BJ (cell line): ENCODE measurements at regions not wholly inside any gene's neighbourhood (a gene's known extent, or its start where the extent isn't known, plus 50 kb on each side); places are given as distances from the start of the nearest gene placed in this dataset.
"Not testable (repeated sequence)": the region's sequence is repeated elsewhere in the genome, so short reads cannot be mapped to it uniquely, and the experiment has no call there.

Experiments
- CTCF ChIA-PET: fragments of 350-600 bp; formaldehyde crosslinking; extraction: SDS; loops from one replicate; lab custom pipeline; 2021; ENCODE audit warnings: antibody characterized with exemption, inconsistent platforms; lab: Yijun Ruan, JAX
- POLR2A ChIA-PET: fragments of 300-600 bp; sonication (Branson Sonifier 250); formaldehyde crosslinking; extraction: SDS; loops from one replicate; lab custom pipeline; 2021; ENCODE audit warnings: antibody characterized with exemption; lab: Charles Lee
- DNase-seq: peaks from one replicate; pipeline ENCODE4 v3.0.0-alpha.2; 2011; ENCODE audit warnings: low read depth
- H3K27me3 ChIP-seq: 2 replicates; pipeline ENCODE4 v1.6.0; 2011; ENCODE audit warnings: low read length; ENCODE audit not compliant: control insufficient read depth, insufficient read depth
- H3K36me3 ChIP-seq: 2 replicates; pipeline ENCODE4 v1.5.1; 2011; ENCODE audit warnings: low read length; ENCODE audit not compliant: control insufficient read depth, insufficient read depth
- H3K4me3 ChIP-seq: 2 replicates; pipeline ENCODE4 v1.5.1; 2011; ENCODE audit warnings: low read depth, mild to moderate bottlenecking, control low read depth, low read length
- CTCF ChIP-seq: IDR thresholded peaks from 2 replicates; pipeline ENCODE4 v1.5.1; 2011; ENCODE audit warnings: low read depth, mild to moderate bottlenecking, control low read depth, inconsistent platforms, low read length, moderate library complexity; ENCODE audit not compliant: insufficient read depth

DNA sequence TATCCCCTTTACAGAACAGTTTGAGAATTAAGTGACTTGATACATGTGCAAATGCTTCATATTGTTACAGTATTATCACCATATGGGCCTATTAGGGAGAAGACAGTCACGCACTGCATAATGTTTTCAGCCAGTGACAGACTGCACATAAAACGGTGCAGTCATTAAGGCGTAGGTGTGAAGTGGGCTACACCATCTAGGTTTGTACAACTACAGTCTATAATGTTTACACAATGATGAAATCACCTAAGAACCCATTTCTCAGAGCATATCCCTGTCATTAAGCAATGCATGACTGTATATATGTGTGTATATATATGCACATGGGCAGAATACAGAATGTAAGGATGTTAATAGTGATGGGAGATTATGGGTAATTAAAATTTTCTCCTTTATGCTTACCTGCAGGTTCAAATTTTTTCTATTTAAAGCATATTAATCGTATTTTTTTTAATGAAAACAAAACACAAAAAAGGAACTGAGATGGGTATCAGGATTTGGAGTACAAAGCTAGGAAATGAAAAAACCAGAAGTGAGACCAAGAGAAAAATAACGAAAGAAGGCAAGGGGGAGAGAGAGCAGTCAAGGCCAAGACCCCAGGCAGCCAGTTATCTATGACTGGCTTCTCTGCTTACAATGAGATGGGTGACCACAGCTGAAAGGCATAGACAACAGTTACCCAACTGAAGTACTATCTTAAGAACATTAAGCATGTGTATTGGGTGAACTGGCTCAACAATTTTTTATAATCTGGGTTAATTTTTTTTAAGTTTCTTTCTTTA lies 122.9 kb upstream of the DAB1 start:
- no peak for DNase-seq
- Histone ChIP-seq H3K27me3 (no peaks in the 10 kb centered on the region), H3K4me3 (no peak overlapping the region), H3K36me3 (no peaks in the 10 kb centered on the region)
- ChIA-PET POLR2A (no interaction called here), CTCF (interaction anchor here (0.6 kb wide), 1 partner anchor 554 kb away, joined by 3 read pairs; no protein-coding TSS in a partner anchor)
- no peak for TF ChIP-seq CTCF

GRCh38 chr1:57544345-57544744 lies 120.5 kb upstream of the DAB1 start:
- TF ChIP-seq CTCF = no peak
- ChIA-PET CTCF (no interaction called here), POLR2A (no interaction called here)
- no peak for DNase-seq
- Histone ChIP-seq H3K27me3 (no peaks in the 10 kb centered on the region), H3K4me3 (no peak overlapping the region), H3K36me3 (no peaks in the 10 kb centered on the region)

GRCh38 chr1:57536749-57537423 lies 113.0 kb upstream of the DAB1 start:
- no peaks in the 10 kb centered on the region for H3K27me3 ChIP-seq
- ChIA-PET CTCF (no interaction called here), POLR2A (no interaction called here)
- no peak for TF ChIP-seq CTCF
- H3K4me3 ChIP-seq = no peak overlapping the region
- no peak for DNase-seq
- no peaks in the 10 kb centered on the region for H3K36me3 ChIP-seq

GRCh38 chr1:57532299-57532698 lies 108.4 kb upstream of the DAB1 start:
- ChIA-PET POLR2A (no interaction called here), CTCF (no interaction called here)
- DNase-seq = no peak
- TF ChIP-seq CTCF = no peak
- Histone ChIP-seq H3K4me3 (no peak overlapping the region), H3K36me3 (no peaks in the 10 kb centered on the region), H3K27me3 (no peaks in the 10 kb centered on the region)

- H3K4me3 ChIP-seq, DNase-seq, H3K36me3 ChIP-seq, H3K27me3 ChIP-seq, POLR2A ChIA-PET, CTCF ChIA-PET: not testable (repeated sequence)
Observed at GRCh38 chr1:57530911-57531260, 107.0 kb upstream of the DAB1 start.
